CD14-positive monocyte (primary cell): ENCODE measurements at regions not wholly inside any gene's neighbourhood (a gene's known extent, or its start where the extent isn't known, plus 50 kb on each side); places are given as distances from the start of the nearest gene placed in this dataset.

Source experiments
- DNase-seq, 3 donors: peaks; one replicate each; pipeline ENCODE4 v3.0.0-alpha.2; 2011 to 2022
- H2AFZ ChIP-seq: 2 replicates; pipeline ENCODE4 v1.6.0; 2012; ENCODE audit warnings: mild to moderate bottlenecking, low read depth, low read length, inconsistent platforms; ENCODE audit not compliant: insufficient read depth, poor library complexity, severe bottlenecking
- H3K27ac ChIP-seq, 2 donors: 1 replicate in 1 of 2; 2 replicates in 1 of 2; pipeline ENCODE4 v1.5.1; 2012 to 2013; ENCODE audit warnings: low read length in 2 of 2, control low read depth in 1 of 2, inconsistent platforms in 1 of 2, low read depth in 1 of 2, mild to moderate bottlenecking in 1 of 2
- H3K27me3 ChIP-seq, 2 donors: one replicate each; pipeline versions ENCODE4 v1.6.0 to v1.6.1; 2011 to 2013; ENCODE audit warnings: low read length in 2 of 2; ENCODE audit not compliant: control insufficient read depth in 2 of 2, insufficient read depth in 2 of 2
- H3K36me3 ChIP-seq, 2 donors: replicated peaks in 1 of 2; 1 replicate in 1 of 2; 2 replicates in 1 of 2; pipeline versions ENCODE4 v1.5.1 to v1.6.1; 2012 to 2013; ENCODE audit warnings: low read length in 2 of 2, control low read depth in 1 of 2, inconsistent platforms in 1 of 2, mild to moderate bottlenecking in 1 of 2; ENCODE audit not compliant: insufficient read depth in 2 of 2, control insufficient read depth in 1 of 2
- H3K4me1 ChIP-seq, 2 donors: 1 replicate in 1 of 2; 2 replicates in 1 of 2; pipeline versions ENCODE4 v1.5.1 to v1.6.1; 2012 to 2013; ENCODE audit warnings: low read length in 2 of 2, control low read depth in 1 of 2, inconsistent platforms in 1 of 2, mild to moderate bottlenecking in 1 of 2, moderate library complexity in 1 of 2; ENCODE audit not compliant: insufficient read depth in 2 of 2, control insufficient read depth in 1 of 2
- H3K4me2 ChIP-seq: replicated peaks from 2 replicates; pipeline ENCODE3; 2012; ENCODE audit warnings: low read length, moderate library complexity, mild to moderate bottlenecking; ENCODE audit not compliant: poor library complexity, severe bottlenecking; ENCODE audit errors: extremely low read depth
- H3K4me3 ChIP-seq, 3 experiments: fragments of 200-600 bp in 1 of 3; sonication (generic) in 1 of 3; replicated peaks in 1 of 3; 1 replicate in 2 of 3; 2 replicates in 1 of 3; pipeline ENCODE4 v1.5.1; 2011 to 2013; ENCODE audit warnings: low read length in 3 of 3, mild to moderate bottlenecking in 3 of 3, control low read depth in 2 of 3, low read depth in 2 of 3, inconsistent platforms in 1 of 3, moderate library complexity in 1 of 3
- H3K79me2 ChIP-seq: 2 replicates; pipeline ENCODE4 v1.6.0; 2012; ENCODE audit warnings: mild to moderate bottlenecking, control low read depth, inconsistent platforms, low read length, moderate library complexity; ENCODE audit not compliant: insufficient read depth
- H3K9ac ChIP-seq: 2 replicates; pipeline ENCODE4 v1.6.0; 2017; ENCODE audit warnings: low read length, mild to moderate bottlenecking; ENCODE audit not compliant: insufficient read depth, poor library complexity, severe bottlenecking
- H3K9me3 ChIP-seq, 2 donors: replicated peaks in 1 of 2; 1 replicate in 1 of 2; 2 replicates in 1 of 2; pipeline versions ENCODE4 v1.5.1 to v1.6.1; 2012 to 2013; ENCODE audit warnings: low read length in 2 of 2, control low read depth in 1 of 2; ENCODE audit not compliant: control insufficient read depth in 1 of 2, insufficient read depth in 1 of 2
- H4K20me1 ChIP-seq: 2 replicates; pipeline ENCODE4 v1.6.0; 2012; ENCODE audit warnings: mild to moderate bottlenecking, low read length, control low read depth, moderate library complexity; ENCODE audit not compliant: insufficient read depth
- H3K27ac Mint-ChIP-seq, 7 donors: one replicate each; pipeline ENCODE4 v1.8.0; 2020; ENCODE audit warnings: mild to moderate bottlenecking in 7 of 7, mixed read lengths in 7 of 7, moderate library complexity in 6 of 7, inconsistent platforms in 2 of 7
- H3K27me3 Mint-ChIP-seq, 3 donors: one replicate each; pipeline ENCODE4 v1.8.0; 2021 to 2022; ENCODE audit warnings: low read depth in 3 of 3, mild to moderate bottlenecking in 3 of 3, mixed read lengths in 3 of 3, moderate library complexity in 3 of 3, inconsistent platforms in 1 of 3
- H3K36me3 Mint-ChIP-seq, 2 donors: one replicate each; pipeline ENCODE4 v1.8.0; 2020; ENCODE audit warnings: mixed read lengths in 2 of 2, inconsistent platforms in 1 of 2, mild to moderate bottlenecking in 1 of 2
- H3K4me1 Mint-ChIP-seq: one replicate; pipeline ENCODE4 v1.8.0; 2020; ENCODE audit warnings: mild to moderate bottlenecking, mixed read lengths
- H3K4me3 Mint-ChIP-seq, 2 donors: one replicate each; pipeline ENCODE4 v1.8.0; 2020; ENCODE audit warnings: mild to moderate bottlenecking in 2 of 2, mixed read lengths in 2 of 2, moderate library complexity in 1 of 2
- H3K9me3 Mint-ChIP-seq, 7 donors: one replicate each; pipeline ENCODE4 v1.8.0; 2020 to 2022; ENCODE audit warnings: mixed read lengths in 7 of 7, mild to moderate bottlenecking in 6 of 7, moderate library complexity in 6 of 7, inconsistent platforms in 2 of 7
- intact Hi-C, 2 donors: fragments of 100-400 bp; cut with micrococcal nuclease; formaldehyde crosslinking; loops; one replicate each; pipeline versions ENCODE4 v1.15.0 to v1.15.1; 2023
- TF ChIP-seq, protein P1 (sequence below): fragments of 200-600 bp; IDR thresholded peaks from one replicate; pipeline ENCODE4 v1.8.0; 2022; ENCODE audit warnings: antibody characterized with exemption, mild to moderate bottlenecking

- Mint-ChIP-seq H3K27me3 (peaks cover 0 to 2% (median 0%) of the 10 kb centered on the region in 3 donors), H3K4me3 (no peak overlapping the region), H3K9me3 (no peaks in the 10 kb centered on the region), H3K27ac (no peak overlapping the region), H3K4me1 (peaks cover 4% of the 10 kb centered on the region), H3K36me3 (no peaks in the 10 kb centered on the region)
- H2AFZ ChIP-seq: no peak overlapping the region
- H4K20me1 ChIP-seq: no peaks in the 10 kb centered on the region
- no peaks in the 10 kb centered on the region for H3K36me3 ChIP-seq
- DNase-seq: no peak
- peaks cover 3 to 4% of the 10 kb centered on the region in 2 donors for H3K4me1 ChIP-seq
- no peak overlapping the region for H3K4me3 ChIP-seq
- TF ChIP-seq, protein P1, sequence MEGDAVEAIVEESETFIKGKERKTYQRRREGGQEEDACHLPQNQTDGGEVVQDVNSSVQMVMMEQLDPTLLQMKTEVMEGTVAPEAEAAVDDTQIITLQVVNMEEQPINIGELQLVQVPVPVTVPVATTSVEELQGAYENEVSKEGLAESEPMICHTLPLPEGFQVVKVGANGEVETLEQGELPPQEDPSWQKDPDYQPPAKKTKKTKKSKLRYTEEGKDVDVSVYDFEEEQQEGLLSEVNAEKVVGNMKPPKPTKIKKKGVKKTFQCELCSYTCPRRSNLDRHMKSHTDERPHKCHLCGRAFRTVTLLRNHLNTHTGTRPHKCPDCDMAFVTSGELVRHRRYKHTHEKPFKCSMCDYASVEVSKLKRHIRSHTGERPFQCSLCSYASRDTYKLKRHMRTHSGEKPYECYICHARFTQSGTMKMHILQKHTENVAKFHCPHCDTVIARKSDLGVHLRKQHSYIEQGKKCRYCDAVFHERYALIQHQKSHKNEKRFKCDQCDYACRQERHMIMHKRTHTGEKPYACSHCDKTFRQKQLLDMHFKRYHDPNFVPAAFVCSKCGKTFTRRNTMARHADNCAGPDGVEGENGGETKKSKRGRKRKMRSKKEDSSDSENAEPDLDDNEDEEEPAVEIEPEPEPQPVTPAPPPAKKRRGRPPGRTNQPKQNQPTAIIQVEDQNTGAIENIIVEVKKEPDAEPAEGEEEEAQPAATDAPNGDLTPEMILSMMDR: no peak
- H3K79me2 ChIP-seq: no peaks in the 10 kb centered on the region
- no peak overlapping the region for H3K27ac ChIP-seq
- no peak overlapping the region for H3K9ac ChIP-seq
- no peaks in the 10 kb centered on the region for H3K27me3 ChIP-seq
- no peak overlapping the region for H3K4me2 ChIP-seq
- no peaks in the 10 kb centered on the region for H3K9me3 ChIP-seq
- intact Hi-C loops: no loop called here
Measured at GRCh38 chr6:145139895-145140294, 595.4 kb downstream of the EPM2A start.

DNA sequence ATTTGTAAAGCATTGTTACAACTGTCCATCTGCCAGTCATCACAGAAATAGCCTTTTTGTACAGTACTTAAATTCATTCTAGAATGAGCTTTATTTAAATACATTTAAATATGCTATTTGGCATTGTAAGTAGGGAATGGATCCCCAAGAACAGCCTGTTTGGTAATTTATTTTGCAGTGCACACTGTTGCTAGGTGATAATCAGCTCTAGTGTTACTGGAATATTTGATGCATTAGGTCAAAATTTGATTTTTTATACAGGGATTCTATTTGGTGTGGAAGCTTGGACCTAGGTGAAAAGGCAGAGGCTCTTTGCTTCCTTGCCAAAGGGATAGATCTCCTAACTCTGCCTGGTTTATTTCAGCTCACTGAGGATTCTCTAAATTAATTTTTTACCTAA is 593.7 kb downstream of the EPM2A start:
- H3K79me2 ChIP-seq: no peaks in the 10 kb centered on the region
- no peaks in the 10 kb centered on the region for H3K36me3 Mint-ChIP-seq
- no peaks in the 10 kb centered on the region for H3K27me3 ChIP-seq
- H3K9ac ChIP-seq: no peak overlapping the region
- H3K4me1 ChIP-seq: peaks cover 3 to 4% of the 10 kb centered on the region in 2 donors
- H2AFZ ChIP-seq: no peak overlapping the region
- H3K9me3 ChIP-seq: no peaks in the 10 kb centered on the region
- H3K4me3 Mint-ChIP-seq: no peak overlapping the region
- no peaks in the 10 kb centered on the region for H3K36me3 ChIP-seq
- H3K4me3 ChIP-seq: no peak overlapping the region
- peaks cover 4% of the 10 kb centered on the region for H3K4me1 Mint-ChIP-seq
- no peaks in the 10 kb centered on the region for H3K9me3 Mint-ChIP-seq
- TF ChIP-seq, protein P1: no peak
- intact Hi-C loops: no loop called here
- no peak for DNase-seq
- H3K27me3 Mint-ChIP-seq: no peaks in the 10 kb centered on the region
- no peak overlapping the region for H3K4me2 ChIP-seq
- H3K27ac ChIP-seq: no peak overlapping the region
- no peak overlapping the region for H3K27ac Mint-ChIP-seq
- no peaks in the 10 kb centered on the region for H4K20me1 ChIP-seq
